ENCODE measurements at regions not wholly inside any gene's neighbourhood (a gene's known extent, or its start where the extent isn't known, plus 50 kb on each side); places are given as distances from the start of the nearest gene placed in this dataset.

DNA sequence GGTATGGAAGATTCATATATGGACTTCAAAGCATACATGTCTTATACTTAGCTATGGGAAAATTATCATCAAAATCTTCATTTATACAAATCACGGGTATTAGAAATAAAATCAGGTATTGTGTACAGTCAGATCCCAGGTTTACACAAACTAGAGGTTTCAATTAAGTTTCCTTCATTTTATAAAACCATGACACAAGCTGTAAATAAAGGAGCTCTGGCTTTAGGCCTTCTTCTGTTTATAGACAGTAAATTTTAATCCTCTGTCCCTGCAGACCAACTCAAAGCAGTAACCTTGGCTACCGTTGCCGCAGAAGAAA, 68.8 kb upstream of the CHD2 start:
- TF ChIP-seq, protein P1, sequence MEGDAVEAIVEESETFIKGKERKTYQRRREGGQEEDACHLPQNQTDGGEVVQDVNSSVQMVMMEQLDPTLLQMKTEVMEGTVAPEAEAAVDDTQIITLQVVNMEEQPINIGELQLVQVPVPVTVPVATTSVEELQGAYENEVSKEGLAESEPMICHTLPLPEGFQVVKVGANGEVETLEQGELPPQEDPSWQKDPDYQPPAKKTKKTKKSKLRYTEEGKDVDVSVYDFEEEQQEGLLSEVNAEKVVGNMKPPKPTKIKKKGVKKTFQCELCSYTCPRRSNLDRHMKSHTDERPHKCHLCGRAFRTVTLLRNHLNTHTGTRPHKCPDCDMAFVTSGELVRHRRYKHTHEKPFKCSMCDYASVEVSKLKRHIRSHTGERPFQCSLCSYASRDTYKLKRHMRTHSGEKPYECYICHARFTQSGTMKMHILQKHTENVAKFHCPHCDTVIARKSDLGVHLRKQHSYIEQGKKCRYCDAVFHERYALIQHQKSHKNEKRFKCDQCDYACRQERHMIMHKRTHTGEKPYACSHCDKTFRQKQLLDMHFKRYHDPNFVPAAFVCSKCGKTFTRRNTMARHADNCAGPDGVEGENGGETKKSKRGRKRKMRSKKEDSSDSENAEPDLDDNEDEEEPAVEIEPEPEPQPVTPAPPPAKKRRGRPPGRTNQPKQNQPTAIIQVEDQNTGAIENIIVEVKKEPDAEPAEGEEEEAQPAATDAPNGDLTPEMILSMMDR (IDR thresholded peaks at IDR 0.05; ENCODE audit: low read depth, low read length): no peak
- H3K4me3 ChIP-seq (ENCODE audit: low read depth, low read length): no peak overlapping the region; the same call in 1 of the 2 replicates

DNA sequence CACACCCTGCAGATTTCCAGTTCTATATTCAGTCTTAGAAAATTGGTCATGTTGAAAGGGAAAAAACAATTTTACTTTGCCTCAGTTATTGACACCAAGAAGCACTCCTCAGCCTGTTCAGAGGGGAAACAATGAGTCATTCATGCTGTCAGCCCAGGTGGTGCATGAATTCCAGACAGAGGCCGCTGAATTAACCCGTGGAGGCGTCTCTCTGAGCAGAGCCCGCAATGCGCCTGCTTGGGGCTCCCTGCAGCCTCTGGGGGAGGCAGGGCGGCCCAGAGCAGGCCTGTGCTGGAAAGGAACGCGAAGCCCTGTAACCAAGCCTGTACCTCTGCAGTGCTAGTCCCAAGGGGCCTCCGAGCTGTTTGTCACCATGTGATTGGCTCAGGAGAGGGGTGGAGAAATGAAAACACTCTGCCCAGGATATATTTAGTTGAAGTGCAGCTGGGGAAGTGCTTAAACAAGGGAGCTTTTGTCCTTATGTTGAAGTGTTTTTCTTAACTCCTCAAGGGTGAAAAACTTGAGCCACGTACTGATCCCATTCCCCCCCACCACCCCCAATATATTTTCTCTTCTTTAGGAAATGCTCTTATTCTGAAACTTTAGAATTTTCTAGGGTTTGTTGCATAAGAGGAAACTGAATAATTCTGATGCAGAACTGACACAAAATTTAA, 68.3 kb upstream of the CHD2 start:
- TF ChIP-seq, protein P1 (IDR thresholded peaks at IDR 0.05; ENCODE audit: low read depth, low read length): no peak
- peak overlapping the region; percentile 32; the same call in 1 of the 2 replicates for H3K4me3 ChIP-seq (ENCODE audit: low read depth, low read length)

DNA sequence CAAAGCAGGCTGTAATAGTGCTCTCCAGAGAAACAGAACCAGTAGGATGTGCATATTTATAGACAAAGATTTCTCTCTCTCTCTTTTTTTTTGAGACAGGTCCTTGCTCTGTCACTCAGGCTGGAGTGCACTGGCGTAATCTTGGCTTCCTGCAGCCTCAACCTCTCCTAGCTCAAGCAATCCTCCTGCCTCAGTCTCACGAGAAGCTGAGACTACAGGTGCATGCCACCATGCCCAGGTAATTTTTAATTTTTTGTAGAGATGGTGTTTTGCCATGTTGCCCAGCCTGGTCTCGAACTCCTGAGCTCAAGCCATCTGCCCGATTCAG, 67.1 kb upstream of the CHD2 start:
- no peak overlapping the region for H3K4me3 ChIP-seq (ENCODE audit: low read depth, low read length)
- TF ChIP-seq, protein P1 (IDR thresholded peaks at IDR 0.05; ENCODE audit: low read depth, low read length): no peak

DNA sequence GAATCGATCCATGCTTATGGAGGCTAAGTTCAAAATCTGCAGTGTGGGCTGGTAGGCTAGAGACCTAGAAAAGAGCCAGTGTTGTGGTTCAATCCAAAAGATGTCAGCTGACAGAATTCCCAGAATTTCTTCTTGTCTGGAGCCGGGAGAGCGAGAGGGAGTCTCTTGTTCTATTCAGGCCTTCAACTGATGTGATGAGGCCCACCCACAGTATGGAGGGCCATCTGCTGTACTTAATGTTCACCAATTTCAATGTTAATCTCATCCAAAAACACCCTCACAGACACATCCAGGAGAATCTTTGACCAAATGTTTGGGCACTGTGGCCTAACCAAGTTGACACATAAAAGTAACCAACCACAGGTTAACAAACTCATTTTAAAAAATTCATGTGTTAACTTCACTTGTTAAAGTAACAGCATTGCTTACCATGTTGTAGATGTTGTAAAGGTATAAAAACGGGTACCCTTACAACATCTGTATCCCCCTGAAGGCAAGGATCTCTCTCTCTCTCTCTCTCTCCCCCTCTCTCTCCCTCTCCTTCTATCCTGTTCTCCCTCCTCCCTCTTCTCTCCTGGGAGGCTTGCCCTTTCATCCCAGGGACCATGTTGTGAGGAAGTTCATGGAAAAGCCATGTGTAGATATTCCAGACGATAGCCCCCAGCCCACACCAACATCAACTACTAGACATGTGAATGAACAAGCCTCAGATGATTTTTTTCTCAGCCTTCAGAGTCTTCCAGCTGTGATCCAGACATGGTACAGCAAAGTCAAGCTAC, 66.4 kb upstream of the CHD2 start:
- TF ChIP-seq, protein P1 (IDR thresholded peaks at IDR 0.05; ENCODE audit: low read depth, low read length): no peak
- H3K4me3 ChIP-seq (ENCODE audit: low read depth, low read length): no peak overlapping the region

DNA sequence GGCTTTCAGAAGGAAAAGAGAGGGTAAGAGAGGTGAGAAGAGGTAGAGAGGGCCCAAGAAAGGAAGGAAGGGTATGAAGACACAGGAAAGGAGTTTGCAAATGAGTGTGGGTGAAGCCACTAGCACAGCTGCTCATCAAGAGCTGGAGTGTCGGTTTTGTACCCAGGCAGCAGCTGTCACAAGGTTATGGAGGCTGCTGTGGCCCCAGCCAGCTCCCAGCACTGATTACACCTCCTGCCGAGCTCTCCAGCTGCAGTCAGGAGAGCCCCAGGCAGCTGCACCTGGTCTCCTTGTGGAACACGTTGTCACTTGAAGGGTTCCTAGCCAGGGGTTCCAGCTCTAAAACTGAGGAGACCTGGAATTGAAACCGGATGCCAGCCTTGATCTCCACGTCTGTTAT, 60.4 kb upstream of the CHD2 start:
- TF ChIP-seq, protein P1 (IDR thresholded peaks at IDR 0.05; ENCODE audit: low read depth, low read length): no peak
- no peak overlapping the region for H3K4me3 ChIP-seq (ENCODE audit: low read depth, low read length)

DNA sequence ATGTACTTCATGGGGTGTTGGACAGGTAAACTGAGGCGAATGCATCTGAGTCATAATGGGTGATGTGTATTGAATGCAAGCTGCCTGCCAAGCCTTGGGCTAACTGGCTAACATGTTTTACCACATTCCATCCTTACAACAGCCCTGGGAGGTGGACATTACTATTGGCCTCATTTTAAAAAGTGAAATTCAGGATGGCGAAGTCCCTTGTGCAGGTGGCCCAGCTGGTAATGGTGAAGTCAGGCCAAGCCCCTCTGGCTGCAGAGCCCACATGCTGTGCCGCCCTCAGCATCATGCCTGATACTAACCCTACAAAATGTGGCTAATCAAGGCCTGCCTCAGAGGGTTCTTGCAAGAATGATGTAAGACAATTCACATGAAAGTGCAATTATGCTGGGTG, 60.0 kb upstream of the CHD2 start:
- H3K4me3 ChIP-seq (ENCODE audit: low read depth, low read length): no peak overlapping the region
- TF ChIP-seq, protein P1 (IDR thresholded peaks at IDR 0.05; ENCODE audit: low read depth, low read length): no peak

DNA sequence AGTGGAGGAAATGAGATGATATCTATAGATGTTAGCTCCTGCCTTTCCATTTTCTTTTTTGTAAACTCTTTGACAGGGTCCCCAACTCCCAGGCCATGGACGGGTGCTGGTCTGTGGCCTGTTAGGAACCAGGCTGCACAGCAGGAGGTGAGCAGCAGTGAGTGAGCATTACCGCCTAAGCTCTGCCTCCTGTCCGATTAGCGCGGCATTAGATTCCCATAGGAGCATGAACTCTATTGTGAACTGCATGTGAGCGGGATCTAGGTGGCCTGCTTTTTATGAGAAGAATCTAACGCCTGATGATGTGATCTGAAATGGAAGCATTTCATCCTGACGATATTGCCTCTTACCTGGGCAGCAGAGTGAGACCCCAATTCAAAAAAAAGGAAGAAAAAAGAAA, 56.8 kb upstream of the CHD2 start:
- no peak overlapping the region for H3K4me3 ChIP-seq (ENCODE audit: low read depth, low read length)
- TF ChIP-seq, protein P1 (IDR thresholded peaks at IDR 0.05; ENCODE audit: low read depth, low read length): no peak
